ENCODE measurements at regions not wholly inside any gene's neighbourhood (a gene's known extent, or its start where the extent isn't known, plus 50 kb on each side); places are given as distances from the start of the nearest gene placed in this dataset.

- TF ChIP-seq ZNF274 (IDR thresholded peaks at IDR 0.05; ENCODE audit: low read depth, low read length): no peak
- no peak for TF ChIP-seq YY1 (IDR thresholded peaks at IDR 0.05; ENCODE audit: insufficient read depth, insufficient read length)
Measured at GRCh38 chr1:222950892-222951291, 136.1 kb downstream of the DISP1 start.
